ENCODE measurements at regions not wholly inside any gene's neighbourhood (a gene's known extent, or its start where the extent isn't known, plus 50 kb on each side); places are given as distances from the start of the nearest gene placed in this dataset.

- TF ChIP-seq CHD7 (IDR thresholded peaks at IDR 0.05; ENCODE audit: insufficient replicate concordance, low read length): no peak
- no peak for TF ChIP-seq CTBP2 (IDR thresholded peaks at IDR 0.05; ENCODE audit: borderline replicate concordance, insufficient read depth, insufficient read length, low read length)
- TF ChIP-seq CBX5 (IDR thresholded peaks at IDR 0.05; ENCODE audit: low read depth, low read length): no peak
- TF ChIP-seq CBX8 (IDR thresholded peaks at IDR 0.05; ENCODE audit: borderline replicate concordance, low read depth, low read length): no peak
- no peak for TF ChIP-seq TCF12 (IDR thresholded peaks at IDR 0.05; ENCODE audit: low read depth, low read length)
- no peak for TF ChIP-seq BCL11A (IDR thresholded peaks at IDR 0.05; ENCODE audit: low read depth in 2 of 2, low read length in 2 of 2)
- TF ChIP-seq CTCF (IDR thresholded peaks at IDR 0.05; ENCODE audit: control extremely low read depth in 1 of 3, insufficient read depth in 1 of 3, low read depth in 1 of 3, low read length in 3 of 3): no peak
- TF ChIP-seq SP4 (IDR thresholded peaks at IDR 0.05; ENCODE audit: low read length): no peak
- no peak for TF ChIP-seq POLR2AphosphoS5 (IDR thresholded peaks at IDR 0.05; ENCODE audit: low read depth, low read length)
- no peak for TF ChIP-seq EZH2 (IDR thresholded peaks at IDR 0.05; ENCODE audit: low read depth, low read length, severe bottlenecking)
Observed at GRCh38 chr14:105908006-105908405, 381.6 kb downstream of the TMEM121 start (continued).

Measured in H1 (cell line).